Panc1 (cell line): ENCODE measurements at regions not wholly inside any gene's neighbourhood (a gene's known extent, or its start where the extent isn't known, plus 50 kb on each side); places are given as distances from the start of the nearest gene placed in this dataset.

ENCODE experiments used
- CTCF ChIP-seq: fragments of 450-650 bp; IDR thresholded peaks from 2 replicates; pipeline ENCODE4 v1.5.1; 2017; ENCODE audit warnings: mild to moderate bottlenecking
- SIN3A ChIP-seq: IDR thresholded peaks from 2 replicates; pipeline ENCODE4 v1.6.1; 2012; ENCODE audit warnings: low read depth, mild to moderate bottlenecking, low read length, moderate library complexity, borderline replicate concordance; ENCODE audit not compliant: insufficient read depth

GRCh38 chr18:23397907-23398306 is 55.2 kb upstream of the RIOK3 start:
- no peak for TF ChIP-seq CTCF
- no peak for TF ChIP-seq SIN3A
